Body of pancreas (tissue), 4 donors: ENCODE measurements at regions not wholly inside any gene's neighbourhood (a gene's known extent, or its start where the extent isn't known, plus 50 kb on each side); places are given as distances from the start of the nearest gene placed in this dataset.

Source experiments
- ATAC-seq: fragments of 150-250 bp; one replicate; pipeline ENCODE4 v1.9.1; 2016
- DNase-seq, 4 donors: peaks; one replicate each; pipeline ENCODE4 v3.0.0-alpha.2; 2019
- H3K27ac ChIP-seq, 4 donors: fragments of 200-600 bp; sonication (generic); 1 replicate in 3 of 4; 2 replicates in 1 of 4; pipeline versions ENCODE4 v1.5.1 to v1.6.1; 2016 to 2019; ENCODE audit warnings: mild to moderate bottlenecking in 1 of 4, mixed read lengths in 1 of 4, moderate library complexity in 1 of 4
- H3K27me3 ChIP-seq, 2 donors: fragments of 200-600 bp; sonication (generic); one replicate each; pipeline ENCODE4 v1.6.0; 2016; ENCODE audit warnings: mild to moderate bottlenecking in 1 of 2
- H3K36me3 ChIP-seq, 2 donors: fragments of 200-600 bp; sonication (generic); replicated peaks in 1 of 2; 2 replicates each; pipeline ENCODE4 v1.5.1; 2016; ENCODE audit warnings: low read depth in 2 of 2; ENCODE audit not compliant: insufficient read depth in 1 of 2
- H3K4me1 ChIP-seq: fragments of 200-600 bp; sonication (generic); one replicate; pipeline ENCODE4 v1.6.0; 2016
- H3K4me3 ChIP-seq, 2 donors: fragments of 200-600 bp; sonication (generic); 1 replicate in 1 of 2; 2 replicates in 1 of 2; pipeline ENCODE4 v1.5.1; 2016 to 2019
- H3K9me3 ChIP-seq, 3 donors: fragments of 200-600 bp; sonication (generic); 1 replicate in 2 of 3; 2 replicates in 1 of 3; pipeline ENCODE4 v1.5.1; 2016
- POLR2A ChIP-seq, 3 donors: fragments of 450-650 bp; IDR thresholded peaks; one replicate each; pipeline ENCODE4 v1.6.1; 2016; ENCODE audit warnings: antibody characterized with exemption in 3 of 3, mild to moderate bottlenecking in 2 of 3
- WGBS, 2 donors: methylation state at CpG; one replicate each; pipeline ENCODE4 v1.1.5; 2017; 5-methylcytosine and 5-hydroxymethylcytosine counted together
- intact Hi-C: fragments of 100-400 bp; cut with DNase I; formaldehyde crosslinking; loops from one replicate; pipeline ENCODE4 v1.15.1; 2023
- TF ChIP-seq, protein P1 (sequence below), 7 experiments: fragments of 450-650 bp in 4 of 7; fragments of 200-600 bp in 3 of 7; sonication (generic) in 3 of 7; IDR thresholded peaks; one replicate each; pipeline ENCODE4 v1.5.1; 2016 to 2019; ENCODE audit warnings: antibody characterized with exemption in 7 of 7

DNA sequence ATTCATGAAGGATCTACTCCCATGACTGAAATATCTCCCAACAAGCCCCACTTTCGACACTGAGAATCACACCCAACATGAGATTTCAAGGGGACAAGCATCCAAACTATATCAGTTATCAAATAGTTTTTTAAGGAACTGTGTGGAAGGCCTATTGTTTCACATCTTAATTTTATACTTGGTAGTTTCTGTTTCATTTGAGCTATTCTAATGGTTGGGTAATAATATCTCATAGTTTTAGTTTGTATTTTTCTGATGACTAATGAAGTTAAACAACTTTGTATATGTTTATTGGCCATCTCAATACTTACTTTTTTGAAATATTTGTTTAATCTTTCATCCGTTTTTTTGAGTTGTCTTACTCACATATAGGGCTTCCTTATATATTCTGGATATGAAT, 135.0 kb downstream of the SCG2 start:
- Histone ChIP-seq H3K9me3 (no peaks in the 10 kb centered on the region), H3K27ac (no peak overlapping the region), H3K36me3 (no peaks in the 10 kb centered on the region), H3K4me3 (no peak overlapping the region), H3K27me3 (no peaks in the 10 kb centered on the region), H3K4me1 (no peaks in the 10 kb centered on the region)
- no peak for DNase-seq
- 48% methylated on average over 2 of the region's 2 CpGs for WGBS, 2 donors
- no peak for TF ChIP-seq POLR2A (IDR thresholded peaks at IDR 0.05)
- TF ChIP-seq, protein P1, sequence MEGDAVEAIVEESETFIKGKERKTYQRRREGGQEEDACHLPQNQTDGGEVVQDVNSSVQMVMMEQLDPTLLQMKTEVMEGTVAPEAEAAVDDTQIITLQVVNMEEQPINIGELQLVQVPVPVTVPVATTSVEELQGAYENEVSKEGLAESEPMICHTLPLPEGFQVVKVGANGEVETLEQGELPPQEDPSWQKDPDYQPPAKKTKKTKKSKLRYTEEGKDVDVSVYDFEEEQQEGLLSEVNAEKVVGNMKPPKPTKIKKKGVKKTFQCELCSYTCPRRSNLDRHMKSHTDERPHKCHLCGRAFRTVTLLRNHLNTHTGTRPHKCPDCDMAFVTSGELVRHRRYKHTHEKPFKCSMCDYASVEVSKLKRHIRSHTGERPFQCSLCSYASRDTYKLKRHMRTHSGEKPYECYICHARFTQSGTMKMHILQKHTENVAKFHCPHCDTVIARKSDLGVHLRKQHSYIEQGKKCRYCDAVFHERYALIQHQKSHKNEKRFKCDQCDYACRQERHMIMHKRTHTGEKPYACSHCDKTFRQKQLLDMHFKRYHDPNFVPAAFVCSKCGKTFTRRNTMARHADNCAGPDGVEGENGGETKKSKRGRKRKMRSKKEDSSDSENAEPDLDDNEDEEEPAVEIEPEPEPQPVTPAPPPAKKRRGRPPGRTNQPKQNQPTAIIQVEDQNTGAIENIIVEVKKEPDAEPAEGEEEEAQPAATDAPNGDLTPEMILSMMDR (IDR thresholded peaks at IDR 0.05), result no peak
- intact Hi-C loops, result no loop called here
- ATAC-seq, result no peak

DNA sequence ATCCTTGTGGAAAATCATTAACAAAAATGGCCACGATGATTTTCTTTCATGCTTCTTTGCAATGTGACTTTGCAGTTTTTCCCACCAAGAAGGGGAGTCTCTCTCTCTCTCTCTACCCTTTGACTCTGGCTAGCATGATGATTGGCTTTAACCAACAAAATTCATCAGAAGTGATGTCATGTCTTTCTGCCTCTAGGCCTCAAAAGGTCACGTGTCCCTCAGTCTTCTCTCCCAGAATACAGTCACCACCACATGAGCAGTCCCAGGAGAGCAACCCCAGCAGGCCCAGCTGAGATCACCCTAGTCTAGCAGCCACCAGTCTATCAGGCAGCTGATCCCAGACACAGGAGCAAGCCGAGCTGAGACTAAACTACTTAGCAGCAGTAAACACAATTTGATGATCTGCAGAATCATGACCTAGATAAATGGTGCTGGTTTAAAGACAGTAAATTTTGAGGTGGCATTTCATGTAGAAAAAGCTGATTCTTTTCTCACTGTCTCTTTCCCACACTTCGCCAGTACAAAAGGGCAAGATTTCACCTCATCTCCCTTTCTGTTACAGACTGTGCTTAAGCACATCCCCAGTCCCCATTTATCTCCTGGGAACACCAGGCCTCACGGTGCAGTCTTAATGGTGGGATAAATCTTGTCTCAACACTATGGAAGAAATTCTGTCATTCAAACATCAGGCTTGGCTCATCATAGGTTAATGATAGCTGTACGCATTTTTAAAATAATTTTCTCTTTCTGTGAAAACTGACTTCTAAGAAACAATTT, 132.7 kb downstream of the SCG2 start:
- TF ChIP-seq, protein P1 (IDR thresholded peaks at IDR 0.05), result no peak
- no peak for TF ChIP-seq POLR2A (IDR thresholded peaks at IDR 0.05)
- peak; percentile 47 for ATAC-seq
- Histone ChIP-seq H3K9me3 (no peaks in the 10 kb centered on the region), H3K4me3 (no peak overlapping the region), H3K4me1 (no peaks in the 10 kb centered on the region), H3K27ac (no peak overlapping the region), H3K36me3 (no peaks in the 10 kb centered on the region), H3K27me3 (no peaks in the 10 kb centered on the region)
- DNase-seq, result peak in 2 of 4 donors; percentile 10 to 30
- intact Hi-C loops, result no loop called here
- 68 to 69% methylated on average over 6 of the region's 6 CpGs for WGBS, 2 donors

DNA sequence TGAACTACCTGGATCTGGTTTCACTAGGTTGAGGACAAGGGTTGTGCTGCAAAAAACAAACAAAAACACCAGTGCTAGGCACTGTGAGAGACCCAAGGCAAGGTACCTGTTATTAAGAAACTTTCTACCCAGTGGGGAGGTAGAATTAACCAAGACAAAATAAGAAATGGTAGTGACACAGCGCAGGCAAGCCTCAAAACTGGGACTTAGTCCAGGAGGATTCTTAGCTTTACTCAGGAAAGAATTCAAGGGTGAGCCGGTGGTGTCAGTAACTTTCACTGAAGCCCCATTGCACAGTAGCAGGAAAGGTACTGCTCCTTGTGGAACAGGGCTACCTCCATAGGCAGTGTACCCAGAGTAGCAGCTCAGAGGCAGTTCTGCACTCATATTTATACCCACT, 131.6 kb downstream of the SCG2 start:
- ATAC-seq, result no peak
- 38 to 55% methylated on average over 2 of the region's 2 CpGs for WGBS, 2 donors

DNA sequence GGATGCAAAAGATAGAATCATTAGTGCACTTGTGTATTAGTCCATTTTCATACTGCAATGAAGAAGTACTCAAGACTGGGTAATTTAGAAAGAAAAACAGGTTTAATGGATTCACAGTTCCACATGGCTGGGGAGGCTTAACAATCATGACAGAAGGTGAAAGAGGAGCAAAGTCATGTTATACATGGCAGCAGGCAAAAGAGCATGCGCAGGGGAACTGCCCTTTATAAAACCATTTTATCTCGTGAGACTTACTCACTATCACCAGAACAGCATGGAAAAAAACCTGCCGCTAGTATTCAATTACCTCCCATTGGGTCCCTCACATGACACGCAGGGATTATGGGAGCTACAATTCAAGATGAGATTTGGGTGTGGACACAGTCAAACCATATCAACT, 129.4 kb downstream of the SCG2 start:
- H3K27me3 ChIP-seq, result no peaks in the 10 kb centered on the region
- H3K4me1 ChIP-seq, result no peaks in the 10 kb centered on the region
- ATAC-seq (no peak), DNase-seq (no peak)
- TF ChIP-seq, protein P1 (IDR thresholded peaks at IDR 0.05), result no peak
- no peak overlapping the region for H3K27ac ChIP-seq
- 86 to 92% methylated on average over 4 of the region's 4 CpGs for WGBS, 2 donors
- intact Hi-C loops, result no loop called here
- no peak overlapping the region for H3K4me3 ChIP-seq
- H3K9me3 ChIP-seq, result no peaks in the 10 kb centered on the region
- H3K36me3 ChIP-seq, result no peaks in the 10 kb centered on the region

More for the DNA sequence above, 131.6 kb downstream of the SCG2 start:
- intact Hi-C loops, result no loop called here
- H3K4me1 ChIP-seq, result no peaks in the 10 kb centered on the region
- H3K27ac ChIP-seq, result no peak overlapping the region
- no peak for TF ChIP-seq POLR2A (IDR thresholded peaks at IDR 0.05)
- TF ChIP-seq, protein P1 (IDR thresholded peaks at IDR 0.05), result no peak
- DNase-seq, result no peak
- H3K36me3 ChIP-seq, result no peaks in the 10 kb centered on the region
- no peaks in the 10 kb centered on the region for H3K9me3 ChIP-seq
- no peaks in the 10 kb centered on the region for H3K27me3 ChIP-seq
- no peak overlapping the region for H3K4me3 ChIP-seq

DNA sequence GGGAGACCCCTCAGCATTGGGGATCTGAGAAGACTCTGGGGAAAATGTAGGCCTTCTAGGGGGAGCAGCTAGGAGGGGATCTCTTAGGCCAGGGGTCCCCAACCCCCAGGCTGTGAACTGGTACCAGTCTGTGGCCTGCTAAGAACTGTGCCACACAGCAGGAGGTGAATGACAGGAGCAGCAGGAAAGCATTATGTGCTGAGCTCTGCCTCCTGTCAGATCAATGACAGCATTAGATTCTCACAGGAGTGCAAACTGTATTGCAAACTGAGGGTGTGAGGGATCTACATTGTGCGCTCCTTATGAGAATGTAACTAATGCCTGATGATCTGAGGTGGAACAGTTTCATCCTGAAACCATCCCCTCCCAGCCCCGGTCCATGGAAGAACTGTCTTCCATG, 127.3 kb downstream of the SCG2 start:
- DNase-seq (no peak), ATAC-seq (no peak)
- no peak overlapping the region for H3K4me3 ChIP-seq
- no peak overlapping the region for H3K27ac ChIP-seq
- WGBS, 2 donors, result 79% methylated on average over 2 of the region's 2 CpGs
- H3K27me3 ChIP-seq, result no peaks in the 10 kb centered on the region
- no peaks in the 10 kb centered on the region for H3K4me1 ChIP-seq
- no peak for TF ChIP-seq POLR2A (IDR thresholded peaks at IDR 0.05)
- TF ChIP-seq, protein P1 (IDR thresholded peaks at IDR 0.05), result no peak
- H3K9me3 ChIP-seq, result no peaks in the 10 kb centered on the region
- intact Hi-C loops, result no loop called here
- no peaks in the 10 kb centered on the region for H3K36me3 ChIP-seq
